ENCODE measurements at regions not wholly inside any gene's neighbourhood (a gene's known extent, or its start where the extent isn't known, plus 50 kb on each side); places are given as distances from the start of the nearest gene placed in this dataset.
A peak's percentile ranks its signal among the peaks of the same experiment; 100 is the strongest.
"Not testable (repeated sequence)": the region's sequence is repeated elsewhere in the genome, so short reads cannot be mapped to it uniquely, and the experiment has no call there.

DNA sequence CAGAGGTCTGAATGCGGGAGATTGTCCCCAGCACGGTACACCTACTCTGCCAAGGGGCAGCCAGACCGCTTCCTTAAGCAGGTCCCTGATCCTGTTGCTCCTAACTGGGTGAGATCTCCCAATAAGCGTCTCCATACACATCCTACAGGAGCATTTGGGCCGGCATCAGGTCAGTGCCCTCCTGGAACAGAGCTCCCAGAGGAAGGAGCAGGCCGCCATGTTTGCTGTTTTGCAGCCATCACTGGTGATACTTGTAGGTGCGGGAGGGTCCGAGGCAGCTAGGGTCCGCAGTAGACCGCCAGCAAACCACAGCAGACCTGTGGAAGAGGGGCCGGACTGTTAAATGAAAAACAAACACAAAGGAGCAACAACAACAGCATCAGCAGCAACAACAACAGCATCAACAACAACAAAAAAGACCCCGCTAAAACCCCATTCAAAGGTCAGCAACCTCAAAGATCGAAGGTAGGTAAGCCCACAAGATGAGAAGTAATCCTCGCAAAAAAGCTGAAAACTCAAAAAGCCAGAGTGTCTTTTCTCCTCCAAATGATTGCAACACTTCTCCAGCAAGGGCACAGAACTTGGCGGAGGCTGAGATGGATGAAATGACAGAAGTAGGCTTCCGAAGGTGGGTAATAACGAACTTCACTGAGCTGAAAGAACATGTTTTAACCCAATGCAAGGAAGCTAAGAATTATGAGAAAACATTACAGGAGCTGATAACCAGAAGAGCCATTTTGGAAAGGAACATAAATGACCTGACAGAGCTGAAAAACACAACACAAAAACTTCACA is 79.0 kb upstream of the CDH7 start:
- DNase-seq = no peak

DNA sequence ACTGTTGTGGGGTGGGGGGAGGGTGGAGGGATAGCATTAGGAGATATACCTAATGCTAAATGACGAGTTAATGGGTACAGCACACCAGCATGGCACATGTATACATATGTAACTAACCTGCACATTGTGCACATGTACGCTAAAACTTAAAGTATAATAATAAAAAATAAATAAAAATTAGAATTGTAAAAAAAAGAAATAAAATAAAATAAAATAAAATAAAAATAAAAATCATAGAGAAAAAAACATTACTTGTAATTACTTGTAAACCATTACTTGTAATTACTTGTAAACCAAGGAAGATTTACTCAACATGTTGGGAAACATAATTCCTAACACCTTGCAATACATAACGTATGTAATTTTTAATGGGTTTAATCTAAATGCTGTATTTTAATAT is 80.7 kb upstream of the CDH7 start:
- DNase-seq = not testable (repeated sequence)

- no peak for DNase-seq
Observed at GRCh38 chr18:65661391-65661790, 89.4 kb upstream of the CDH7 start.

DNA sequence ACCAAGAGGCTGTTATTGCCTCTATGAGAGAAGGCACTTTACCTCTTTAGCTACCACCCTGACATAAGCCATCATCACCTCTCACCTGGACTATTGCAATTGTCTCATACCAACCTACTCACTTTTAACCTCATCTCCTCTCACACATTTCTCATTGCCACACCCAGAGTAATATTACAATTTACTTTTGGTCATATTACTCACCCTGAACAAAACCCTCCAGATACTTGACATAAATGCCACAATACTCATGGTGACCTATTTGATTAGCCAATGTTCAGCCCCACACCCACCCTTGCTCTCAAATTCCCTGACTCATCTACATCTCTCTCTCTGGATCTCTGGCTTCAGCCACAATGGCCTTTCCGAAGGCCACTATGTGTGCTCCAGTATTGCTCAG is 90.9 kb upstream of the CDH7 start:
- peak; percentile 3 for DNase-seq

DNA sequence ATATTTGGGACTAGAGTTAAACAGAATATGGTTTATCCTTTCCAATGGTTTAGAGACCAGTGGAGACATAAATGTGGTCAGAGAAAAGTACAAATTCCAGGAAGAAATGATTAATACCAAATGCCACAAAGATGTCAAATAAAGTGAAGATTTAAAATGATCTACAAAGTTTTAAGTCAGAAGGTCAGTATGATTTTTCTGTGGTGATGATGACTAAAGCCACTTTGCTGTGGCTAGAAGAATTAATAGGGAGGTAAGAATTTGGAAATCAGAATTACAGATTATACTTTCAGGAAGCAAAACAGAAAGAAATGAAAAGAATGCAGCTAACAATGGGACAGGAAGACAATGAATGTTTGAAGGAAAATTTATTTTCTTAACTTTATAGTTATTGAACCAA is 91.5 kb upstream of the CDH7 start:
- DNase-seq = peak; percentile 14

DNA sequence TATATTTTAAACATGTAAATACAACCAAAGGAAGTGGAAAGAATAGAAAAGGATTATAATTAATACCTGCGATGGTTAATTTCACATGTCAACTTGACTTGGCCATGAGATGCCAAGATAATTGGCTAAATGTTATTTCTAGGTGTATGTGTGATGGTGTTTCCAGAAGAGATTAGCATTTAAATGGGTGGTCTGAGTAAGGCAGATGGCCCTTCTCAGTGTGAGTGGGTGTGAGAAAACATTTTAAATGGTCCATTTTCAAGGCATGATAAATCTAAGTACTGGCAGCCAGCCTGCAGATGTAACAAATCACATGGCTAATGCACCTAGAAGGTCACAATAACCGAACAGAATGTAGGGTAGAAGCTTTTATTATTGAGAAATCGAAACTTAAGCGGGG is 99.6 kb upstream of the CDH7 start:
- no peak for DNase-seq

DNA sequence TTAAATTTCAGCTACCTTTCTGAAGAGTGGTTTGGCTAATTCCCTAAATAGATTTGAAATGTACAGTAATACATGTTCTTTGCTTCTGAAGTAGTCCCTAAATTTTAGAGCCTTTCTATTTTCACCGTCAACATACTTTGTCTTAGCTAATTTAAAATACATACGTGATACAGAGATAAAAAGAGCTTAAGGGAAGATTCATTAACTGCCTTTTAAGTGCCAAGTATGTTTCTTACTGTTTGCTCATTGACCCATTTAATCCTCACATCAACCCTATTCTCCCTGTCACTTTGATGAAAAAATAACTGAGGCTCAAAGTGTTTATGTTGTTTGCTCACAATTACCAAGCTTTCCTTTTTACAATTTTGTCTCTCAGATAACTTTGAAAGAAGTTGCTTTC is 118.6 kb upstream of the CDH7 start:
- no peak for DNase-seq

- no peak for DNase-seq
Observed at GRCh38 chr18:65631766-65632165, 119.0 kb upstream of the CDH7 start.

GRCh38 chr18:65628390-65628789 is 122.4 kb upstream of the CDH7 start:
- DNase-seq = no peak

GRCh38 chr18:65623676-65624075 is 127.1 kb upstream of the CDH7 start:
- no peak for DNase-seq

- DNase-seq = no peak
Observed at GRCh38 chr18:65622436-65622835, 128.4 kb upstream of the CDH7 start.

- no peak for DNase-seq
Observed at GRCh38 chr18:65620076-65620696, 130.6 kb upstream of the CDH7 start.

DNA sequence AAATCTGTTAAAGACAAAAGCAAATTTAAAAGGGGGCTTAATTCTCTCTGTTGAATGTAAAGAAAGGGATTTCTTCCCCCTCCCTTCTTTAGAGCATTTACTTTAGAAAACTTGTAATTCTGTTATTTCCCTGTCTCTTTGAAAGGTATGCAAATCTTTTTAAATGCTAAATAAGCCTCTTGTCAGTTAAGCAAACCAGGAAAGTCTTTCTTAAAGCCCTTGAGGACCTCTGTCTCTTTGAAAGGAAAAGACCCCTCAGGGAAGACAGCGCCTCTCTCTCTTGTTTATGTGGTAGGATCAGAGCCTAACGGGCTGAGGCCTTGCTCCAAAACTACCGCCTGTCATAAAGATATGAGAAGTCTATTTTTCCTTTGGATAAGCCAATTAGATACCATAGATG is 139.9 kb upstream of the CDH7 start:
- DNase-seq = no peak

- DNase-seq = no peak
Observed at GRCh38 chr18:65608471-65608870, 142.3 kb upstream of the CDH7 start.

GRCh38 chr18:65607161-65607560 is 143.7 kb upstream of the CDH7 start:
- DNase-seq = no peak

GRCh38 chr18:65606551-65607130 is 144.2 kb upstream of the CDH7 start:
- DNase-seq = no peak

GRCh38 chr18:65605352-65605751 is 145.5 kb upstream of the CDH7 start:
- DNase-seq = not testable (repeated sequence)

GRCh38 chr18:65601775-65602174 is 149.0 kb upstream of the CDH7 start:
- DNase-seq = no peak

DNA sequence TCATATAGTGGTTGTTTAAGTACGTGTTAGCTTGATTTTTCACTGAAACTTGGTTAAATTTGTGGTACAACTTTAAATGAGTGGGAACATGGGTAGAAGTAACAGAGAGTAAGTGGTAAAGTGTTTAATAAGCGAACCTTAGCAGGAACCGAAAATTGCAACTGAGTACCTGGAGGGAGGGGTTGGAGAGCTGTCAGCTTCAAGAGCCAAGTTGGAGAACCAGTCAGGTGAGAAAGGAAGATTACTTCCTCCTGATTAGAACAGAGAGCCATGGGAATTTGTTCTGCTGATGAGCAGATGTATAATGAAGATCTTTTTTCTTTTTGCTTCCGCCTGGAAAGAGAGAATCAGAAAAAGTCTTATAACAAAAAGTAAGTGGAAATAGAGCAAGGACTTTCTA is 158.4 kb upstream of the CDH7 start:
- no peak for DNase-seq

- no peak for DNase-seq
Observed at GRCh38 chr18:65587491-65587890, 163.3 kb upstream of the CDH7 start.

GRCh38 chr18:65582094-65582493 is 168.7 kb upstream of the CDH7 start:
- not testable (repeated sequence) for DNase-seq

DNA sequence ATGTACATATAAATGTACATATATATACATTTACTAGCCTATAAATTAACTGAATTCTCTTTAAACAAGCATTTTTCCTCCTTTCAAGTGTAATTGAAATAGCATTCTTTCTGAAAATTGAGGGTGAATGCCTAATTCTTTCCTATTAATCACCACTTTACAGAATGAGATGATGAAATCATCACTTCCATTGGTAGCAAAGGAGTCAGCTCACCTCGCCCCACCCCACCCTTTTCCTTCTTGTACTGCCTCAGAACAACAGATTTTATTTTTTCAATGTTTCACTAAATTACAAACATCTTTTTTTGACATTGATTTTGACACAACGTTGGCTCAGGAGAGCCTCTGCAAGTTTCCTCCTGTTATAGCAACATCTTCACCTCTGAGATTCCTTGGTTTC is 181.9 kb upstream of the CDH7 start:
- DNase-seq = no peak

DNA sequence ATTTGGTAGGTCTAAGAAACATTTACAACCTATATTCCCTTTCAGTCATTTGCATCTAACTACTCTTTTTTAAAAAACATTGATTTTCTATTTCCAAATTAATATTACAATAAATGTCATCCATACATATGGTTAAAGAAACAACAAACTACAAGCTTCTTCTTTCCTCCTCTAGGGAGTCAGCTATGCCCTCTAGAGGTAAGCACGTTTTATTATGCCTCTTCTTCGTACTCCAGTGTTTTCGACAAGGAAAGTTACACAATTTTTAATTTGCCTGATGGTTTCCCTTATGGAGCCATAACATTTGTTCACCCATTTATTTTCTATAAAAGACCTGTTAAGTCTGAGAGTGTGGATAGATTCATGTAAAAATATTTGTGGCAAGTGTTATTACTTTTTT is 183.4 kb upstream of the CDH7 start:
- peak; percentile 18 for DNase-seq

DNA sequence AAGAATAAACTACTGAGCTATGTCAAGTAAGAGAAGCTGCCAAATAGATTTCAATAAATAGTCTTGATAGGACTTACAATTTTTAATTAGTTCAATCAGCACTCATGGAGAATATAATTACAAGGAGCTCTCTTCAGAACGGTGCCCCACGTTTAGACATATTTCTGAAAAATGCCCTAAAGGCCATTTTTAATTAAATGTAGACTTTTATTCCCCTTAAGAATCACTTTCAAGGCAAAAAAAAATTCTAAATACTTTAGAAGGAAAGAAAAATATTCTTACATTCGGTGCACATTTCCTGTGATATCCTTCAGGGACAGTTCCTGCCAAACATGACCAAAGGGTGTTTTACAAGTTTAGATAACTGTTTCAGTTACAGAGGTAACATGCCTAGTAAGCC is 202.5 kb upstream of the CDH7 start:
- DNase-seq = no peak

Measured in fibroblast of skin of right quadriceps (primary cell).